Osteocyte (in vitro differentiated cells): ENCODE measurements at regions not wholly inside any gene's neighbourhood (a gene's known extent, or its start where the extent isn't known, plus 50 kb on each side); places are given as distances from the start of the nearest gene placed in this dataset.

Experiments used
- DNase-seq: peaks from one replicate; pipeline ENCODE4 v3.0.0; 2021; ENCODE audit warnings: mixed read lengths; ENCODE audit not compliant: unreplicated experiment; ENCODE audit errors: extremely low spot score
- H3K27ac Mint-ChIP-seq: one replicate; pipeline ENCODE4 v1.8.0; 2021; ENCODE audit warnings: mild to moderate bottlenecking, mixed read lengths; ENCODE audit not compliant: unreplicated experiment
- H3K27me3 Mint-ChIP-seq: one replicate; pipeline ENCODE4 v1.8.0; 2021; ENCODE audit warnings: mixed read lengths; ENCODE audit not compliant: unreplicated experiment
- H3K36me3 Mint-ChIP-seq: one replicate; pipeline ENCODE4 v1.8.0; 2021; ENCODE audit warnings: mixed read lengths; ENCODE audit not compliant: unreplicated experiment
- H3K4me1 Mint-ChIP-seq: one replicate; pipeline ENCODE4 v1.8.0; 2021; ENCODE audit warnings: mixed read lengths; ENCODE audit not compliant: unreplicated experiment
- H3K4me3 Mint-ChIP-seq: one replicate; pipeline ENCODE4 v1.8.0; 2021; ENCODE audit warnings: mild to moderate bottlenecking, moderate library complexity, mixed read lengths; ENCODE audit not compliant: unreplicated experiment
- H3K9me3 Mint-ChIP-seq: one replicate; pipeline ENCODE4 v1.8.0; 2021; ENCODE audit warnings: mixed read lengths; ENCODE audit not compliant: unreplicated experiment
- CTCF ChIP-seq: fragments of 200-600 bp; sonication (generic); IDR thresholded peaks from 2 replicates; pipeline ENCODE4 v1.5.0; 2021; ENCODE audit warnings: antibody characterized with exemption, mild to moderate bottlenecking, moderate library complexity

GRCh38 chr2:150617351-150617978, 130.0 kb upstream of the RND3 start:
- H3K9me3 Mint-ChIP-seq = peaks cover 4% of the 10 kb centered on the region
- no peak for DNase-seq
- TF ChIP-seq CTCF = no peak
- peaks cover 69% of the 10 kb centered on the region for H3K4me1 Mint-ChIP-seq
- no peaks in the 10 kb centered on the region for H3K27me3 Mint-ChIP-seq
- no peaks in the 10 kb centered on the region for H3K36me3 Mint-ChIP-seq
- no peak overlapping the region for H3K4me3 Mint-ChIP-seq
- H3K27ac Mint-ChIP-seq = peak overlapping the region; percentile 92

- Mint-ChIP-seq H3K36me3 (no peaks in the 10 kb centered on the region), H3K9me3 (no peaks in the 10 kb centered on the region), H3K27me3 (no peaks in the 10 kb centered on the region), H3K4me3 (no peak overlapping the region), H3K27ac (peak overlapping the region; percentile 38), H3K4me1 (peaks cover 51% of the 10 kb centered on the region)
- no peak for TF ChIP-seq CTCF
- DNase-seq = no peak
Observed at GRCh38 chr2:150612957-150613710, 125.7 kb upstream of the RND3 start.

DNA sequence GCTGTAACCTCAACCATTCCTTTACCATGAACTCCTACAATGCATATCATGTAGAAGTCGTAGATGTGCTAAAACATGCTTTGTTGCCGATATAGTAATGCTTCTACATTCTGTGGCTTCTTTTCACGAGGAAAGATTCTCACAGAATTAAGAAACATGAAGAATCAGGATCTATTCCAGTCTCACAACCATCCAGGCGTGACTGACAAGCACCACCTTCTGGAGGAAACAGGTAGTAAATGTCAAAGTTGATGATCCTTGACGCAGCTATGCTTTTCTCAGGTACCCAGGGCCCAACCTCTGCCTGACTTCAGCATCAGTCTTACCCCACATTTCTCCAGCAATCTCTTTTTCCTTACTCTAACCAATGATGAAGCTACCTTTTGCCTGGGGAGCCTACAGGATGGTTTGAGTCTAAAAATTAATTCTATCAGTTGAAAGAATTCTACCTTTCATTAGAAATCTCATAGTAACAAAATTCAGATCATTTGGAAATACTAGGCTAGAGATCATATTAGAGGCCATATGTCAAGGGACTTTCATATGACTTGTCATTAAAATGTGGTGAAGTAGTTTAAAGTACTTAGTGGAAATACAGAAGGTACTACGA, 123.3 kb upstream of the RND3 start:
- peaks cover 56% of the 10 kb centered on the region for H3K4me1 Mint-ChIP-seq
- no peak for DNase-seq
- H3K36me3 Mint-ChIP-seq = no peaks in the 10 kb centered on the region
- H3K4me3 Mint-ChIP-seq = no peak overlapping the region
- peak; percentile 64 for TF ChIP-seq CTCF
- no peaks in the 10 kb centered on the region for H3K27me3 Mint-ChIP-seq
- no peaks in the 10 kb centered on the region for H3K9me3 Mint-ChIP-seq
- H3K27ac Mint-ChIP-seq = peak overlapping the region; percentile 53

GRCh38 chr2:150609831-150610582, 122.5 kb upstream of the RND3 start:
- Mint-ChIP-seq H3K27me3 (no peaks in the 10 kb centered on the region), H3K27ac (peak overlapping the region; percentile 53), H3K9me3 (no peaks in the 10 kb centered on the region), H3K36me3 (no peaks in the 10 kb centered on the region), H3K4me1 (peaks cover 56% of the 10 kb centered on the region), H3K4me3 (no peak overlapping the region)
- TF ChIP-seq CTCF = no peak
- no peak for DNase-seq

DNA sequence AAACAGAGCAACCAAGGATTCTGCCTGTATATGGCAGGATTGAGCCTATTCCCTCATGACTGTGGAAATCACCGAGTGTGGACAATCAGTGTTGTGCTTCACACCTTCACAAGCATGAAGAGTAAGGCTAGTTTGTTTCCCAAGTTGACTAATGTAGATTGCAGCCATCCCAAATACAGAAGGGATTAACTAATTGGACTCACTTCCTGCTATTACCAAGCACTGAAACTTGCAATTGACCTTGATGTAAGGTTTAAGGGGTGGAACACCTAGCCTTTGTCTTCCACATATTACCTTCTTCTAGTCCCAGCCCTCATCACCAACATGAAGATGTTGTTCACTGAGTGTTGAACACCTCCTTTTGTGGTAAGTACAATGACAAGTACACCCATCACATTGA, 120.9 kb upstream of the RND3 start:
- no peak for TF ChIP-seq CTCF
- H3K27ac Mint-ChIP-seq = no peak overlapping the region
- no peaks in the 10 kb centered on the region for H3K27me3 Mint-ChIP-seq
- H3K4me3 Mint-ChIP-seq = no peak overlapping the region
- H3K4me1 Mint-ChIP-seq = peaks cover 47% of the 10 kb centered on the region
- no peak for DNase-seq
- no peaks in the 10 kb centered on the region for H3K9me3 Mint-ChIP-seq
- peaks cover 3% of the 10 kb centered on the region for H3K36me3 Mint-ChIP-seq
